DLD1 (cell line): ENCODE measurements at regions not wholly inside any gene's neighbourhood (a gene's known extent, or its start where the extent isn't known, plus 50 kb on each side); places are given as distances from the start of the nearest gene placed in this dataset.
"Not testable (repeated sequence)": the region's sequence is repeated elsewhere in the genome, so short reads cannot be mapped to it uniquely, and the experiment has no call there.

Experiments
- in situ Hi-C: cut with HindIII; loops from 2 replicates; pipeline ENCODE4 v1.10.0; 2017; ENCODE audit warnings: low sequenced_read_pairs

DNA sequence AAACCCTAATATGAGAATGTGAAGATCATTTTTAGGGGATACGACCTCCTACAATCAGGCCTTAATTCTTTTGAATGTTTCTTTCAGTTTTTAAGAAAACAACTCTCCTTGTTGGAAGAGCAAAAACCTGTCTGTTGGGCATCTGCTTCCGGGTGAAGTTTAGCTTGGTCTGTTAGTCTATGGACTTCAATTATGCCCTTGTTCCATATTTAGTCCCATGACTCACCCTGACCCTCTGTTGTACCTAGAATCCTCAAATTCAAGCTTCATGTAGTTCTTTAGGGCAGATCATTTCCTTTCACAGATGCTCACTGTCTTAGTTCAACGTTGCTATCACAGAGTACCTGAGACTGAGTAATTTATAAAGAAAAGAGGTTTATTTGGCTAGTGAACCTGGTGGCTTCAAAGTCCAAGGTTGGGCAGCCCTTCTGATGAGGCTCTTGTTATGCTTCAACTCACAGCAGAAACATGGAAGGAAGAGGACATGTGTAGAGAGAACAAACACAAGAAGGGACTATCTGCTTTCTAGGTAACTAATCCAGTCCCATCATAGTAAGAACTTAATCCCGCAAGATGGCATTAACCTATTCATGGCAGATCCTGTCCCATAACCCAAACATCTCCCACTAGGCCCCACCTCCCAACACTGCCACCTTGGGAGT lies 82.5 kb upstream of the SERPINE2 start:
- in situ Hi-C loops: no loop called here

DNA sequence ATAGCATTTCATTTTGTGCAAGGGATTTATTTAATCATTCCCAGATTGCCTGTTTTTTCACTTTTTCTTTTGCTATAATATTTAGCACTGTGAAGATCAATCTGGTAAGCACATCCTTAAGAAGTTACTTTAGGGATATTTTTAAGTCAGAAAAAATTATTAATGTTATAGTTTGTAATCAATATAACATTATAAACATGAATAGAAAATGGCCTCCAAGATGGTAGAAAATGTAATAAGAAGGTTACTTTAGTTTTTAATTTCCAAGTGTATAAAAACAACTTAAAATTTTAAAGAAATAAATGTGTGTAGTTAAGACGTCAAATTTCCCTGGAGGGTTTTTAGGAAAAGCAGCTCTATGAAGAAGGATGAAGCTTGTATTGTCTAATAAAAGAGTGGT lies 81.9 kb upstream of the SERPINE2 start:
- in situ Hi-C loops: no loop called here

DNA sequence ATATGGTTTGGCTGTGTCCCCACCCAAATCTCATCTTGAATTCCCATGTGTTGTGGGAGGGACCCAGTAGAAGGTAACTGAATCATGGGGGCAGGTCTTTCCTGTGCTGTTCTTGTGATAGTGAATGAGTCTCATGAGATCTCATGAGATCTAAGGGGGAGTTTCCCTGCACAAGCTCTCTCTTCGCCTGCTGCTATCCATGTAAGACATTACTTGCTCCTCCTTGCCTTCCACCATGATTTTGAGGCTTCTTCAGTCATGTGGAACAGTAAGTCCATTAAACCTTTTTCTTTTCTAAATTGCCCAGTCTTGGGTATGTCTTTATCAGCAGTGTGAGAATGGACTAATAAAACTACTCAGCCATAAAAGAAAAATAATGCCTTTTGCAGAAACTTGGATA lies 80.8 kb upstream of the SERPINE2 start:
- in situ Hi-C loops: not testable (repeated sequence)

DNA sequence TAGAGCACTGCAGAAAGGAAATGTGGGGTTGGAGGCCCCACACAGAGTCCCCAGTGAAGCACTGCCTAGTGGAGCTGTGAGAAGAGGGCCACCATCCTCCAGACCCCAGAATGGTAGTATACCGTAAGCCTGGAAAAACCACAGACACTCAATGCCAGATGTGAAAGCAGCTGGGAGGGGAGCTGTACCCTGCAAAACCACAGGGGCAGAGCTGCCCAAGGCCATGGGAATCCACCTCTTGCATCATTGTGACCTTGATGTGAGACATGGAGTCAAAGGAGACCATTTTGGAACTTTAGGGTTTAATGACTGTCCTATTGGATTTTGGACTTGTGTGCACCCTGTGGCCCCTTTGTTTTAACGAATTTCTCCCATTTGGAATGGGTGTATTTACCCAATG lies 75.3 kb upstream of the SERPINE2 start:
- in situ Hi-C loops: no loop called here

DNA sequence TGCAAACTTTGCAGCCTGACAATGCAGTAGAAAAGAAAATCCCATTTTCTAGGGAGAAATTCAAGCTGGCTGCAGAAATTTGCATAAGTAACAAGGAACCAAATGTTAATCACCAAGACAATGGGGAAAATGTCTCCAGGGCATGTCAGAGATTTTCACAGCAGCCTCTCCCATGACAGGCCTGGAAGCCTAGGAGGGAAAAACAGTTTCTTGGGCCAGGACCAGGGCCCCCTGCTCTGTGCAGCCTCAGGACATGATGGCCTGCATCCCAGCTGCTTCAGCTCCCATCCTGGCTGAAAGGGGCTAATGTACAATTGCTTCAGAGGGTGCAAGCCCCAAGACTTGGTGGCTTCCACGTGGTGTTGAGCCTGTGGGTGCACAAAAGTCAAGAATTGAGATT lies 74.8 kb upstream of the SERPINE2 start:
- in situ Hi-C loops: not testable (repeated sequence)

DNA sequence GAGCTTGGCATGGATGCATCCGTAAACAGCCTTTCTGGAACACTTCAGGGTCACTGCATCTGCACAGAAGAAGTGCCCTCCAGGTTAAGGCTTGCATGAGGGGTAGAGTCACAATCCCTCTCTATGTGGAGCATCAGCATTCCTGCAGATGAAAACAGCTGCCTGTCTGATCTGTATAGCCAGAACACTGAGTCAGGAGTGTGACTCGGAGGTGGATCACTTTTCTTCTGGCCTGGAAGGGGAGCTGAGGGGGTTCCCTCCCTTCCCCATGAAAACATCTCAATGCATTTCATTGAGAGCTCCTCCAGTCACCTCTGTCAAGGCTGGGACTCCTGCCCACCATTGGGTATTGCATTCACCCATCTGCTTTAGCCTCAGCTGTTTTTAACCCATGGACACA lies 72.5 kb upstream of the SERPINE2 start:
- in situ Hi-C loops: no loop called here

DNA sequence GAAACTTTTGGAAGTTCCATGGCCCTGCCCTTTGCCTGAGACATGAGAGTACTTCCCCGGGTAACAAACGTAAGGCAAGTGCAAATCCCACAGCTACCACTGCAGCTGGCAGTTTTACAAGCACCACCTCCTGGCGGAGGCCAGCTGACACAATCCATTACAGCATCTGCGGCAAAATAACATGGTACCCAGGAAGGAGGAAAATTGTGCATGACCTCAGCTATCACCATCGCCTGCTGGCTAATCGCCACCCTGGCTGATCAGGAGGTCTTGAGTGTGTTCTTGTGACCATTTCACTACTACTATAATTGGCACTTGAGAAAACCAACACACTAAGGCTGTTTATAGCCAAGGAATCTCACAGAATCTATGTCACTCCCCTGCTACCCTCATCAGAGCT lies 71.7 kb upstream of the SERPINE2 start:
- in situ Hi-C loops: no loop called here

DNA sequence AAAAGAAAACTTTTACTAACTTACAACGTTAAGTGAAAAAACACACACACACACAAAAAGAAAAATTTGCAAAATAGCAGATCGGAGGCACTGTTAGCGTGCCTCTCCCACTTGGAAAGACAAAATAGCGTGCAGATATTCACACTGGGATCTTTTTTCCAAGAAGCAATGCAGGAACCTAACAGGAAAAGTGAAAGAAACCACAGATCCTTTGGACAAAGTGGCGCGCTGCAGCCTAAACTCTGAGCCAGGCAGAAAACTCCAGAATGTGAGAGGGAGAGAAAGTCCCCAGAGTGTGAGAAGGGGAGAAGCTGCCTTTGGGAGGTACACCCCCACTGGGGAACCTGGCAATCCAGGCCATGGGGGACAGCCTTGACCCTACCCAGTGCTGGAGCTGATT lies 70.7 kb upstream of the SERPINE2 start:
- in situ Hi-C loops: no loop called here

DNA sequence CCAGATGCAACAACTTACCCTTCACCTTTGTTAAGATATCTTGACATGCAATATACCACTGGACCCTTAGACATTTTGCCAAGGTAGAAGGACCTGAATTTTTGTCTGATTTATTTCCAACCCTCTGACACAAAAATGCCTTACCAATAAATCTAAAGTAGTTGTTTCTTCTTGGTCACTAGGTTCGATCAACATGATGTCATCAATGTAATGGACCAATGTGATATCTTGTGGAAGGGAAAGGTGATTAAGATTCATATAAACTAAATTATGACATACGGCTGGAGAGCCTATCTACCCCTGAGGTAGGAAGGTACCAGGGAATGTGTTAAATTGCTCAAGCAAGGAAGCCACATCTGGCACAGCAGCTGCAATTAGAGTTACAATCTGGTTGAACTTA lies 67.7 kb upstream of the SERPINE2 start:
- in situ Hi-C loops: no loop called here

DNA sequence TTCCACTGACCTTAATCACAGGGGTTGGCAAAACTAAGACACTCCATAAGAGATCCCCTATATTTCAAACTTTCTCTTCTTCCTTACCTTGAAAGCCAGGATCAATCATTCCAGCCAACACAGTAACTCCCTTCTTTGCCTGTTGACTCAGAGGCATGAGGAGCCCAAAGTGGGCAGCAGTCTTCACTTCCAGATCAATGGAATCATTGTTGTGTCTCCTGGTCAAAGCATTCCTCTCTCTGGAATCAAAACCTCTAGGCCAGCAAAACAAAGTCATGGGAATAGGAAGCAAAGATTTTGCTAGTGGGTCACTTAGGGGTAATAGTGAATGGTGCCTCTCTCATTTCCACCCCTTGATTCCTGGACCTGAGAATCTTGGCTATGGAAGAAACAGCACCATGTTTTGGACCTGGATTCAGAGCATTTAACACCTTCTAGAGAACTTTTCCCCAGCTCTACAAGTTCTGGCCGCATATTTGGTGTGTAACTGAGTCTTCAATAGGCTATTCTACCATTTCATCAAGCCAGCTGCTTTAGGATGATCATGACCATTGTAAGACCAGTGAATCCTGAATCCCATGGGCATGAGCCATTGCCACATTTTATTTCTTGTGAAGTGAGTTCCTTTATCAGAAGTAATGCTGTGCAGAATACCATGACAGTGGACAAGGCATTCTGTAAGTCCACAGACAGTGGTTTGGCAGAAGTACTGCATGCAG lies 65.7 kb upstream of the SERPINE2 start:
- in situ Hi-C loops: no loop called here

DNA sequence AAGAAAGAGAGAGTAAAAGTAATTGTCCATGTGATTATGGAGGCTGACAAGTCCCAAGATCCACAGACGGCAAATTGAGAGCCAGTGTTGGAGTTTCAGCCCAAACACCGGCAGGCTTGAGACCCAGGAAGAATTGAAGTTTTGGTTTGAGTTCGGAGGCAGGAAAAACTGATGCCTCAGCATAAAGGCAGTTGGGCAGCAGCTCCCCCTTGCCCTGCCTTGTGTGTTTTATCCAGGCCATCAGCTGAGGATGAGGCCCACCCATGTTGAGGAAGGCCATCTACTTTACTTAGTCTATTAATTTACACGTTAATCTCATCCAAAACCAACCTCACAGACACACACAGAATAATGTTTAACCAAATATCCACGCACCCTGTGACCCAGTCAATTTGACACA lies 64.6 kb upstream of the SERPINE2 start:
- in situ Hi-C loops: no loop called here

DNA sequence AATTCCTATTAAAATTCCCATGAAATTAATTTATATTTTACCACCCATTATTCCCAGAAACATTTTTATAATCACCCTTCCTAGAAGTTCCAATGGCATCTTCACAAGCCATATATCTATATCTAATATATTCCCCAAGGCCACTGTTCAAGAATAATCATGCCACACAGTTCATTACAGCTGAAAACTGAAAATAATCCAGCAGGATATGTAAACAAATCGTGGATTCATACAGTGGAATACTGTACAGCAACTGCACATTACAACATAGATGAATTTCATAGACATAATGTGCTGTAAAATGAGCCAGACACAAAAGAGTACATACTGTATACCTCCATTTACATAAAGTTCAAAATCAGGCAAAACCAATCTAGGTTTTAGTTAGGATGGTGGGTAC lies 63.9 kb upstream of the SERPINE2 start:
- in situ Hi-C loops: no loop called here

DNA sequence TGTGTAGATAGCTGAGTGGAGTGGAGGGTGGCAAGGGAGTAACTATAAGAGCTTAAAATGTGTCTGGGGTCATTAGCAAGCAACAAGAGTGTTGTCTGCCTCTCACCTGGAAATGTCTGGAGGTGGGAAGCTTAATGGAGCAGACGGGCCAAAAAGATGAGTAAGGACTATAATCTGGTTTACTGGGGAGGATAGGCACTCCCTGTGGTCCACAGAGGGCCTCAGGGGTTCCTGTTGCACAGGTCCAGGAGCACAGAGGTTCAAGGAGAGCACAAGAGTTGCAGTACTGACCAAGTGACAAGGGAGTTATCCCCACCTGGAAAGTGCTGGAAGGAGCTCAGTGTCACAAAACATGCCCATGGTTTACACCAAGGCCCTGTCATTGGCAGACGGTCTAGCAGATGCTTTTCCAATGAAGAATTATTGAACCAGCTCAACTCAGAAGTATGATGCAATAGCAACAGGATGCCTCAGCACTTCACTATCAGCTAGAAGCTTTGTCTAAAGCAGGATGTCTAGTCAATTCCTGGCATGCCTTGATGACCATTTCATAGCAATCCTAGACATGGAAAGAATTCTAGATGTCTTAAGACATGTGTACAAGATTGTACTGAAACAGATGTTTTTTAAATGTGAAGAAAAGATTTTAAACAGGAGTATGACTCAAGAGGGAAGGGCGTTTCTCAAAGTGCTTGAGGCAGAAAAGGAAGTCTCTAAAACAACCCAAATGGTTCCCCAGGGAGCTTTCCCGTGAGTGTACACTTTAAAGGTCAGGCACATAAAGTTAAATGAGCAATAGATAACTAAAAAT lies 62.9 kb upstream of the SERPINE2 start:
- in situ Hi-C loops: no loop called here

DNA sequence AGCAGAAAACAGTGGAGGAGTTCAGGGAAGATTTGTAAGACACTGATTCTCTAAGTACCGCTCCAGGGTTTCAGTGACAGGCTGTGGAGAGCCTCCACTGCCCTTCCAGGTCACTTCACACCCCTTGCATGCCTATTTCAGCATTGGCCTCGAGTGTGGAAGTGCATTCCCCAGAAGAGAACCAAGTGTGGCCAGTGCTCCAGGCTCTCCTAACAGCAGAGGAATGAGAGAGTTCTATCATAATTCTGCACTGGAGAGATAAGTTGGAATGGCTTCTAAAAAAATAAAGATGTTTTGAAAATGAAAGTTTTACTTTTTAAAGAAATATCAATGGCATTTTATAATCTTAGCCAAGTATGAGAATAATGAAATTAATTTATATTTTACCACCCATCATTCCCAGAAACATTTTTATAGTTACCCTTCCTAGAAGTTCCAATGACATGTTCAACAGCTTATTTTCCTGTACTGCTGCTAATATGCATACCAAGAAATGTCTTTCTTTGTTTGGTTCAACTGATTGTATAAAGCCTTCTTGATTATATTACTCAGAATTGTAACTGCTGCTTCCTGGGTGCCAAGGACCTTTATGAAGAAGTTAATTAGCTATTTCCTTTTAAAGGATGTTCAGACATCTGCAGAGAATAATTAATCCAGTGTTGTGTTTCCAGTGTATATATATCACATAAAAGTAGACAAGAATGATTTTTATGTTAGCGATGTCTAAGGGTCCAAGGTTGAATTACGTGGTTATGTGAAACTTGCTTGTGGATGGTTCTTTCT lies 61.0 kb upstream of the SERPINE2 start:
- in situ Hi-C loops: no loop called here

DNA sequence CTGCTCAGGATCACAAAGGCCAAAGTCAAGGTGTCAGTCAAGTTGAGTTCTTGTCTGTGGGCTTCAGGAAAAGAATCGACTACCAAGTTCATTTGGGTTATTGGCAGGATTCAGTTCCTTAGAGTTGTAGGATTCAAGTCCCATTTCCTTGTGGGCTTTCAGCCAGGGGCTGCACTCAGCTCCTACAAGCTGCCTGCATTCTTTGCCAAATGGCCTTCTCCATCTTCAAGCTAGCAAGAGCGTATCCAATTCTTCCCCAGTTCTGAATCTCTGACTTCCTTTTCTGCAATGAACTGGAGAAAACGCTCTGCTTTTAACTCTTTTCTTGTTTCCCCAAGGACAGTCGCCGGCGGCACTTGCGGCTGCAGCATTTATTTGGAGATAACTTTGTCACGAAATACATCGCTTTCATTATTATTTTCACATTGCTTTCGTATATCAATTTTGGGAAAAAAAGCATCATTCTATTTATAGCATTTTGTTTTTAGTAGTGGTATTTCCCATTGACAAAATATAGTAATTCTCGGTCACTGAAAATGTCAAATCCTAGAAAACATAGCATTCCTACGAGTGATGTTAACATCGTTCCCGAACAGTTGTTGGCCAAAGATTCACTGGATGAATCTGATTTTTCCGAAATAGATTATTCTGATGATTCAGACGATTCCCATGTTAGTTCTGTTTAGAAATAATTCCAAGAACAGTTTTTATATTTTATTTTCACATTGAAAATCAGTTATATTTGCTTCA lies 59.6 kb upstream of the SERPINE2 start:
- in situ Hi-C loops: no loop called here

DNA sequence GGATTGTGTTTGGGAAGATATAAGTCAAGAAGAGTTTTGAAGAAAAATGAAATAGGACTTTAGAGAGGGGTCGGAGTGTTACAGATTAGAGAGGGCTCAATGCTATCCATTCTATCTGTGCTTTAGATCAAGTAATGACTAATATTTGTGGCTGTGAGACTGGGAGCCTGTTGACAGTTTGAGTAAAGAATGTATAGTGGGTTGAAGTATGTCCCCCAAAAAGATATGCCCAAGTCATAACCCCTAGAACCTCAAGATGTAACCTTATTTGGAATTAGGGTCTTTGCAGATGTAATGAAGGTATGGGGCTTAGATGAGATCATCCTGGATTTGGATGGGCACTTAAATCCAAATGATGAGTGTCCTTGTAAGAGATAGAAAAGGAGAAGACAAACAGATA lies 55.3 kb upstream of the SERPINE2 start:
- in situ Hi-C loops: no loop called here

DNA sequence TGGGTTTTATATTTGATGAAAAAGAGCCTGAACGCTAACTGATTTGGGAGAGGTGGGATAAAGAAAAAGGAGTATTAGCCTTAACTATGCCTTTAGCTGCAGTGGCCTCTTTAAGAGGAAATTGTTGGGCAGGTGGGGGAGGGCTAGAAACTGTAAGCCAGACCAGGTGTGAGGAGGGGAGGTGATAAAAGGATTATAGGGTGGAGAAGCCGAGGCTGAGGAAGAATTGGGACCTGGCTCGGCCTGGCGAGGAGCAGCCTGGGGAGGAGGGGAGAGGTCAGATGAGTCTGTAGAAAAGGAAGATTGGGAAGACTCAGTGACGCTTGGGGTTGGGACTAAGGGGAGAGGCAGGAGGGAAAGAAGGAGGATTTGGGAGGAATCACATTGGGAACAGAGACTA lies 52.6 kb upstream of the SERPINE2 start:
- in situ Hi-C loops: not testable (repeated sequence)

DNA sequence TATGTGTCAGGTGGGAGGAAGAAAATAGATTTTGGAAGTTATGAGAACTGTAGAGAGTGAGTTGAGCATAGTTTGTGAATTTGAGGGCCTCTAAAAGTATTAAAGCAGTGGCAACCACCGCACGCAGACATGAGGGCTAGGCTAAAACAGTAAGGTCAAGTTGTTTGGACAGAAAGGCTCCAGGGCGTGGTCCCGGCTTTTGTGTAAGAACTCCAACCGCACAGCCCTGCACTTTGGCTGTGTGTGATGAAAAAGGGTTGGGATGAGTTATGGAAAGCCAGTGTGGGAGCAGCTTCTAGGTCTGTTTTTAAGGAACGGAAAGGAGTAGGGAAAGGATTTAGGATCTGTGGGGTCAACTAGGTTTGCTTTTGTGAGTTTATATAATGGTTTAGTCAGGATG lies 50.5 kb upstream of the SERPINE2 start:
- in situ Hi-C loops: not testable (repeated sequence)
